Hepatocyte (in vitro differentiated cells): ENCODE measurements at regions not wholly inside any gene's neighbourhood (a gene's known extent, or its start where the extent isn't known, plus 50 kb on each side); places are given as distances from the start of the nearest gene placed in this dataset.
"Not testable (repeated sequence)": the region's sequence is repeated elsewhere in the genome, so short reads cannot be mapped to it uniquely, and the experiment has no call there.

Source experiments
- DNase-seq: peaks from one replicate; pipeline ENCODE4 v3.0.0-alpha.2; 2016; ENCODE audit warnings: low spot score
- H2AFZ ChIP-seq: fragments of 200-600 bp; sonication (generic); 2 replicates; pipeline ENCODE4 v1.6.0; 2016; ENCODE audit warnings: antibody characterized with exemption, mild to moderate bottlenecking
- H3K27ac ChIP-seq: fragments of 200-600 bp; sonication (generic); 2 replicates; pipeline ENCODE4 v1.5.1; 2016; ENCODE audit warnings: mild to moderate bottlenecking
- H3K27me3 ChIP-seq: fragments of 200-600 bp; sonication (generic); 2 replicates; pipeline ENCODE4 v1.6.1; 2016
- H3K36me3 ChIP-seq: fragments of 200-600 bp; sonication (generic); replicated peaks from 2 replicates; pipeline ENCODE4 v1.5.1; 2016; ENCODE audit warnings: low read depth; ENCODE audit not compliant: insufficient read depth
- H3K4me1 ChIP-seq: fragments of 200-600 bp; sonication (generic); 2 replicates; pipeline ENCODE4 v1.5.1; 2016; ENCODE audit warnings: mild to moderate bottlenecking, moderate library complexity; ENCODE audit not compliant: insufficient read depth
- H3K4me2 ChIP-seq: fragments of 200-600 bp; sonication (generic); 2 replicates; pipeline ENCODE4 v1.6.0; 2016
- H3K4me3 ChIP-seq: fragments of 200-600 bp; sonication (generic); 2 replicates; pipeline ENCODE4 v1.5.1; 2016; ENCODE audit warnings: mild to moderate bottlenecking
- H3K79me2 ChIP-seq: fragments of 200-600 bp; sonication (generic); 2 replicates; pipeline ENCODE4 v1.6.0; 2017; ENCODE audit warnings: mild to moderate bottlenecking
- H3K9me2 ChIP-seq: fragments of 200-600 bp; sonication (generic); replicated peaks from 2 replicates; pipeline ENCODE4 v1.6.0; 2017; ENCODE audit warnings: mild to moderate bottlenecking; ENCODE audit not compliant: insufficient read depth
- H3K9me3 ChIP-seq: fragments of 200-600 bp; sonication (generic); 2 replicates; pipeline ENCODE4 v1.5.1; 2016; ENCODE audit warnings: low read depth, mild to moderate bottlenecking
- H4K20me1 ChIP-seq: fragments of 200-600 bp; sonication (generic); 2 replicates; pipeline ENCODE4 v1.6.0; 2016; ENCODE audit warnings: mild to moderate bottlenecking; ENCODE audit not compliant: insufficient read depth, poor library complexity, severe bottlenecking
- CTCF ChIP-seq: fragments of 200-600 bp; sonication (generic); IDR thresholded peaks from 2 replicates; pipeline ENCODE4 v1.5.1; 2016; ENCODE audit warnings: antibody characterized with exemption, mild to moderate bottlenecking; ENCODE audit not compliant: poor library complexity
- EZH2 ChIP-seq: fragments of 200-600 bp; sonication (generic); IDR thresholded peaks from 2 replicates; pipeline ENCODE4 v1.6.1; 2016; ENCODE audit warnings: antibody characterized with exemption, mild to moderate bottlenecking, borderline replicate concordance
- EZH2phosphoT487 ChIP-seq: fragments of 200-600 bp; sonication (generic); IDR thresholded peaks from one replicate; pipeline ENCODE4 v1.6.1; 2018; ENCODE audit warnings: antibody characterized with exemption, mild to moderate bottlenecking, low read depth, moderate library complexity; ENCODE audit not compliant: unreplicated experiment, severe bottlenecking
- WGBS: methylation state at CpG from one replicate; pipeline ENCODE4 v1.1.6; 2016; ENCODE audit warnings: low lambda C conversion rate; ENCODE audit errors: missing lambda C conversion rate; 5-methylcytosine and 5-hydroxymethylcytosine counted together

GRCh38 chr16:29304251-29304650 is 102.3 kb downstream of the NPIPB11 start:
- no peak overlapping the region for H2AFZ ChIP-seq
- no peak overlapping the region for H3K27ac ChIP-seq
- no peak overlapping the region for H3K4me2 ChIP-seq
- WGBS, result 87% methylated on average over 11 of the region's 11 CpGs
- no peak overlapping the region for H3K4me3 ChIP-seq
- no peaks in the 10 kb centered on the region for H4K20me1 ChIP-seq
- H3K27me3 ChIP-seq, result no peaks in the 10 kb centered on the region
- H3K9me3 ChIP-seq, result no peaks in the 10 kb centered on the region
- TF ChIP-seq EZH2phosphoT487 (no peak), CTCF (no peak), EZH2 (no peak)
- no peaks in the 10 kb centered on the region for H3K9me2 ChIP-seq
- H3K36me3 ChIP-seq, result no peaks in the 10 kb centered on the region
- peaks cover 7% of the 10 kb centered on the region for H3K4me1 ChIP-seq
- DNase-seq, result no peak
- H3K79me2 ChIP-seq, result no peaks in the 10 kb centered on the region

- H3K4me2 ChIP-seq, result no peak overlapping the region
- no peaks in the 10 kb centered on the region for H3K9me3 ChIP-seq
- H2AFZ ChIP-seq, result no peak overlapping the region
- H4K20me1 ChIP-seq, result no peaks in the 10 kb centered on the region
- H3K4me1 ChIP-seq, result peaks cover 7% of the 10 kb centered on the region
- H3K27me3 ChIP-seq, result no peaks in the 10 kb centered on the region
- no peak for DNase-seq
- WGBS, result 91% methylated on average over 5 of the region's 5 CpGs
- no peaks in the 10 kb centered on the region for H3K36me3 ChIP-seq
- no peaks in the 10 kb centered on the region for H3K9me2 ChIP-seq
- no peaks in the 10 kb centered on the region for H3K79me2 ChIP-seq
- no peak overlapping the region for H3K27ac ChIP-seq
- no peak for TF ChIP-seq EZH2
- no peak for TF ChIP-seq EZH2phosphoT487
- no peak overlapping the region for H3K4me3 ChIP-seq
These were observed 103.0 kb downstream of the NPIPB11 start for GRCh38 chr16:29303520-29303919.

DNA sequence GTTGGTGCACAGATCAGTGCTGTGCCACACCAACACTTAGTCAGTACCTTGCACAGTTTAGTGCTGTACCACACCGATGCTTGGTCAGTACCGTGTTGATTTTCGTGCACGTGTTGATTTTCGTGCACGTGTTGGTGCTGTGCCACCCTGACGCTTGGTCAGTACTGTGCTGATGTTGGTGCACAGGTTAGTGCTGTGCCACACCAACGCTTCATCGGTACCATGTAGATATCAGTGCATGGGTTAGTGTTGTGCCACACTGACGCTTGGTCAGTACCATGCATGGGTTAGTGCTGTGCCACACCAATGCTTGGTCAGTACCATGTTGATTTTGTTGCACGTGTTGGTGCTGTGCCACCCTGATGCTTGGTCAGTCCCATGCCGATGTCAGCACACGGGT is 103.5 kb downstream of the NPIPB11 start:
- Histone ChIP-seq H3K27me3 (no peaks in the 10 kb centered on the region), H3K79me2 (no peaks in the 10 kb centered on the region), H3K27ac (no peak overlapping the region), H3K4me3 (no peak overlapping the region), H3K9me3 (no peaks in the 10 kb centered on the region), H4K20me1 (no peaks in the 10 kb centered on the region), H3K9me2 (no peaks in the 10 kb centered on the region), H2AFZ (no peak overlapping the region), H3K4me2 (no peak overlapping the region), H3K4me1 (peaks cover 7% of the 10 kb centered on the region), H3K36me3 (no peaks in the 10 kb centered on the region)
- 95% methylated on average over 13 of the region's 13 CpGs for WGBS
- no peak for DNase-seq
- no peak for TF ChIP-seq EZH2phosphoT487
- TF ChIP-seq CTCF, result no peak
- no peak for TF ChIP-seq EZH2

DNA sequence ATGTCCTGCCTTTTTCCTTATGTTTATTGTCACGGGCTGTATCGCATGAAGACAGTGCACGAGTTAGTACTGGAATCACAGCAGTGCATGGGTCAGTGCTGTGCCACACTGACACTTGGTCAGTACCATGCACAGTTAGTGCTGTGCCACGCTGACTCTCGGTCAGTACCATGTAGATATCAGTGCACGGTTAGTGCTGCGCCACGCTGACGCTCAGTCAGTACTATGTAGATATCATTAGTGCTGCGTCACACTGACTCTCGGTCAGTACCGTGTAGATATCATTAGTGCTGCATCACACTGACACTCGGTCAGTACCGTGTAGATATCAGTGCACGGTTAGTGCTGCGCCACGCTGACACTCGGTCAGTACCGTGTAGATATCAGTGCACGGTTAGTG is 104.1 kb downstream of the NPIPB11 start:
- H3K4me1 ChIP-seq, H3K27ac ChIP-seq, H4K20me1 ChIP-seq, H3K79me2 ChIP-seq, H3K4me2 ChIP-seq, H2AFZ ChIP-seq, H3K36me3 ChIP-seq, DNase-seq, H3K9me2 ChIP-seq, H3K4me3 ChIP-seq, H3K9me3 ChIP-seq, H3K27me3 ChIP-seq: not testable (repeated sequence)
- WGBS, result 95% methylated on average over 20 of the region's 20 CpGs

GRCh38 chr16:29301662-29302285 is 104.7 kb downstream of the NPIPB11 start:
- not testable (repeated sequence) for H3K36me3 ChIP-seq, H4K20me1 ChIP-seq, H3K27ac ChIP-seq, H3K79me2 ChIP-seq, H3K9me2 ChIP-seq, H3K27me3 ChIP-seq, H3K4me3 ChIP-seq, H3K4me1 ChIP-seq, DNase-seq, H2AFZ ChIP-seq, H3K9me3 ChIP-seq, H3K4me2 ChIP-seq
- WGBS, result 88% methylated on average over 15 of the region's 15 CpGs

DNA sequence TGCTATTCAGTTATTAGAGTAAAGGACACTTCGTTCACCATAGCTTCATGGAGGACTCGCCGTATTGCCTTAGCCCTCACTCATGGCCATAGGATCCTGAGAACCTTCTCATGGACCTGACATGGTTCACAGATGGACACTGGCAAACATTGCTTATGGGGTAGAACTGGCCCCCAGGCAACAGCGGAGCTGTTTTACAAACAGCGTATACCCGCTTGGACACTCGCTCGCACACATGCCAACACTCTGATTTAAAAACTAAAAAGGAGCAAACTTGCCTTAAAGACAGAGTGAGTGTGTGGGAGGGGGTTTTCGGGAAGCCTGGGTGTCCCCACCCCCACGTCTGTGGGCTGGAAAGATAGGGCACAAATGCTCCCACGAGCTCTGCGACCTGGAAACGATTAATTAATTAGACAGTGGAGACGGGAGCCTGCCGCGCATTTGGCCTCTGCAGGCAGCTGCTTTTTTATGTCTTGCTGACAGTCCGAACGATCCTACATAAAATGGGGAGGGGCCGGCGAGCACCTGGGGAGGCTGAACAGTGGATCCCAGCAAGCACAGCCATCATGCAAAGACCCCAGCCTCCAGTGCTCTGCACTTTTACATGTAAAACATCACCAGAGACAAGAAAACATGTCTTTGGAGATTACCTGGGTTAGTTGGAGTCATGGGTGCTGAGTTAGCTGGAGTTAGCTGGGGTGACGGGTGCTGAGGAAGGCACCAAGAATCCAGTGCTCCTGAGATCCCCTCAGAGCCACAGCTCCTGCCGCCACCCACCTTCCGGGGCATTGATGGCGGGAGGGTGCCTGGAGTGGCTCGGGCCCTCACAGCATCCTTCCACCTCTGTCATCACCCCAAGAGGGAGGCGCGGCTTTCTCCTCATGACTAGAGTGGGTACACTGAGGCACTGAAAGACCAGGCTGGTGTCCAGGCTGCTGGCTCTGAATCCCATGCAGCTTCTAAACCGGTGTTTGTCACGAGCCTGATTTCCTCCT is 105.7 kb downstream of the NPIPB11 start:
- WGBS, result 66% methylated on average over 29 of the region's 29 CpGs
- not testable (repeated sequence) for DNase-seq, H3K4me3 ChIP-seq, H4K20me1 ChIP-seq, H3K27me3 ChIP-seq, H3K9me3 ChIP-seq, H3K79me2 ChIP-seq, H2AFZ ChIP-seq, H3K36me3 ChIP-seq, H3K9me2 ChIP-seq, H3K4me1 ChIP-seq
- Histone ChIP-seq H3K4me2 (peak overlapping the region; percentile 31), H3K27ac (peak overlapping the region; percentile 84)
